ENCODE measurements at regions not wholly inside any gene's neighbourhood (a gene's known extent, or its start where the extent isn't known, plus 50 kb on each side); places are given as distances from the start of the nearest gene placed in this dataset.

DNA sequence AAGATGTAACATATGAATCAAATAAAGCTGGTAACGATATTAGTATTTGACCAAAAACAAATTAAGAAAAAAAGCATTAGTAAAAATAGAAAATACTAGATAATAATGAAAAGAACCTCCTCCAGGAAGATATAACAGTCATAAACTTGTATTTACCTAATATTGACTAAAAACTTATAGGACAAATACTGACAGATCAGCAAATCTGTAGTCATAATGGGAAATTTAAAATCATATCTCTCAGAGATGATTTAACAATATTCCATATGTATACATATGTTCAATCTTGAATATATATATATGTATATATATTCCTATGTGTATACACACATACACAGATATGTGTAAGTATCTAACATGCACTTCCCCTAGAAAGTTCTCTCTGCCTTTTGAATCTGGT lies 52.0 kb upstream of the FGGY start:
- TF ChIP-seq, protein P1, sequence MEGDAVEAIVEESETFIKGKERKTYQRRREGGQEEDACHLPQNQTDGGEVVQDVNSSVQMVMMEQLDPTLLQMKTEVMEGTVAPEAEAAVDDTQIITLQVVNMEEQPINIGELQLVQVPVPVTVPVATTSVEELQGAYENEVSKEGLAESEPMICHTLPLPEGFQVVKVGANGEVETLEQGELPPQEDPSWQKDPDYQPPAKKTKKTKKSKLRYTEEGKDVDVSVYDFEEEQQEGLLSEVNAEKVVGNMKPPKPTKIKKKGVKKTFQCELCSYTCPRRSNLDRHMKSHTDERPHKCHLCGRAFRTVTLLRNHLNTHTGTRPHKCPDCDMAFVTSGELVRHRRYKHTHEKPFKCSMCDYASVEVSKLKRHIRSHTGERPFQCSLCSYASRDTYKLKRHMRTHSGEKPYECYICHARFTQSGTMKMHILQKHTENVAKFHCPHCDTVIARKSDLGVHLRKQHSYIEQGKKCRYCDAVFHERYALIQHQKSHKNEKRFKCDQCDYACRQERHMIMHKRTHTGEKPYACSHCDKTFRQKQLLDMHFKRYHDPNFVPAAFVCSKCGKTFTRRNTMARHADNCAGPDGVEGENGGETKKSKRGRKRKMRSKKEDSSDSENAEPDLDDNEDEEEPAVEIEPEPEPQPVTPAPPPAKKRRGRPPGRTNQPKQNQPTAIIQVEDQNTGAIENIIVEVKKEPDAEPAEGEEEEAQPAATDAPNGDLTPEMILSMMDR (IDR thresholded peaks at IDR 0.05) = no peak
- no peak for TF ChIP-seq POLR2A (IDR thresholded peaks at IDR 0.05)

Measured in lower leg skin (tissue), 3 donors.